GM23248 (cell line): ENCODE measurements at regions not wholly inside any gene's neighbourhood (a gene's known extent, or its start where the extent isn't known, plus 50 kb on each side); places are given as distances from the start of the nearest gene placed in this dataset.

Experiments
- DNase-seq: peaks from one replicate; pipeline ENCODE4 v3.0.0-alpha.2; 2015
- H2AFZ ChIP-seq: fragments of 200-600 bp; sonication (generic); 2 replicates; pipeline ENCODE4 v1.6.1; 2016; ENCODE audit warnings: antibody characterized with exemption
- H3F3A ChIP-seq: fragments of 200-600 bp; sonication (generic); 2 replicates; pipeline ENCODE4 v1.6.1; 2016; ENCODE audit warnings: mild to moderate bottlenecking, antibody characterized with exemption, mixed run types; ENCODE audit not compliant: insufficient read depth
- H3K27ac ChIP-seq: fragments of 200-600 bp; sonication (generic); 2 replicates; pipeline ENCODE4 v1.5.1; 2016; ENCODE audit warnings: mild to moderate bottlenecking
- H3K27me3 ChIP-seq: fragments of 200-600 bp; sonication (generic); replicated peaks from 2 replicates; pipeline ENCODE4 v1.6.1; 2016; ENCODE audit warnings: mild to moderate bottlenecking; ENCODE audit not compliant: insufficient read depth
- H3K36me3 ChIP-seq: fragments of 200-600 bp; sonication (generic); 2 replicates; pipeline ENCODE4 v1.6.1; 2016; ENCODE audit warnings: low read depth, mild to moderate bottlenecking
- H3K4me1 ChIP-seq: fragments of 200-600 bp; sonication (generic); 2 replicates; pipeline ENCODE4 v1.6.1; 2016; ENCODE audit warnings: mild to moderate bottlenecking; ENCODE audit not compliant: insufficient read depth
- H3K4me2 ChIP-seq: fragments of 200-600 bp; sonication (generic); one replicate; pipeline ENCODE4 v1.6.1; 2016; ENCODE audit warnings: mild to moderate bottlenecking; ENCODE audit not compliant: unreplicated experiment
- H3K4me3 ChIP-seq: fragments of 200-600 bp; sonication (generic); 2 replicates; pipeline ENCODE4 v1.5.1; 2016; ENCODE audit warnings: mild to moderate bottlenecking
- H3K79me2 ChIP-seq: fragments of 200-600 bp; sonication (generic); 2 replicates; pipeline ENCODE4 v1.6.1; 2016; ENCODE audit warnings: mild to moderate bottlenecking; ENCODE audit not compliant: insufficient read depth
- H3K9ac ChIP-seq: fragments of 200-600 bp; sonication (generic); 2 replicates; pipeline ENCODE4 v1.6.1; 2016; ENCODE audit warnings: mild to moderate bottlenecking
- H3K9me2 ChIP-seq: fragments of 200-600 bp; sonication (generic); 2 replicates; pipeline ENCODE4 v1.6.1; 2016; ENCODE audit warnings: mixed run types, mild to moderate bottlenecking, moderate library complexity; ENCODE audit not compliant: insufficient read depth
- H3K9me3 ChIP-seq: fragments of 200-600 bp; sonication (generic); one replicate; pipeline ENCODE4 v1.6.1; 2017; ENCODE audit warnings: low read depth
- H4K20me1 ChIP-seq: fragments of 200-600 bp; sonication (generic); 2 replicates; pipeline ENCODE4 v1.6.0; 2016; ENCODE audit not compliant: insufficient read depth
- EZH2 ChIP-seq: fragments of 200-600 bp; sonication (generic); IDR thresholded peaks from 2 replicates; pipeline ENCODE4 v1.6.1; 2018; ENCODE audit warnings: antibody characterized with exemption, mild to moderate bottlenecking; ENCODE audit not compliant: insufficient read depth, poor library complexity, severe bottlenecking
- EZH2phosphoT487 ChIP-seq: fragments of 200-600 bp; sonication (generic); IDR thresholded peaks from 2 replicates; pipeline ENCODE4 v1.6.1; 2018; ENCODE audit warnings: antibody characterized with exemption, moderate library complexity, mild to moderate bottlenecking, low read depth; ENCODE audit not compliant: insufficient read depth
- WGBS, 2 experiments: methylation state at CpG; one replicate each; pipeline ENCODE4 v1.1.6; 2015 to 2017; ENCODE audit warnings: low lambda C conversion rate in 2 of 2, low coverage in 1 of 2; ENCODE audit errors: missing lambda C conversion rate in 2 of 2; 5-methylcytosine and 5-hydroxymethylcytosine counted together
- in situ Hi-C: fragments of 300-500 bp; cut with MboI; formaldehyde crosslinking; loops from 2 replicates; pipeline ENCODE4 v1.15.0; 2020

- TF ChIP-seq EZH2phosphoT487 (no peak), EZH2 (no peak)
- WGBS, 2 experiments = 8 to 11% methylated on average over 16 of the region's 16 CpGs
- Histone ChIP-seq H3K27ac (no peak overlapping the region), H3F3A (no peaks in the 10 kb centered on the region), H2AFZ (no peak overlapping the region), H3K9ac (no peak overlapping the region), H4K20me1 (no peaks in the 10 kb centered on the region), H3K9me2 (no peaks in the 10 kb centered on the region), H3K9me3 (no peaks in the 10 kb centered on the region), H3K4me2 (no peak overlapping the region), H3K36me3 (no peaks in the 10 kb centered on the region), H3K4me3 (no peak overlapping the region), H3K27me3 (peaks cover 6% of the 10 kb centered on the region; the same call in 1 of the 2 replicates), H3K4me1 (no peaks in the 10 kb centered on the region), H3K79me2 (no peaks in the 10 kb centered on the region)
- in situ Hi-C loops = no loop called here
- peak; percentile 53 for DNase-seq
These were observed 72.0 kb downstream of the DACT2 start for GRCh38 chr6:168247443-168248147.

GRCh38 chr6:168244961-168245551, 74.5 kb downstream of the DACT2 start:
- H3K4me2 ChIP-seq = no peak overlapping the region
- in situ Hi-C loops = no loop called here
- no peak overlapping the region for H3K9ac ChIP-seq
- WGBS, 2 experiments = 77% methylated on average over 17 of the region's 17 CpGs
- H3K36me3 ChIP-seq = no peaks in the 10 kb centered on the region
- H3K4me1 ChIP-seq = no peaks in the 10 kb centered on the region
- no peak overlapping the region for H3K4me3 ChIP-seq
- no peak overlapping the region for H3K27ac ChIP-seq
- no peaks in the 10 kb centered on the region for H3F3A ChIP-seq
- no peaks in the 10 kb centered on the region for H3K79me2 ChIP-seq
- no peaks in the 10 kb centered on the region for H3K9me2 ChIP-seq
- no peaks in the 10 kb centered on the region for H4K20me1 ChIP-seq
- no peak overlapping the region for H2AFZ ChIP-seq
- no peak for DNase-seq
- H3K27me3 ChIP-seq = 0 out of 2 replicates have a peak, but pooled peaks cover 6% of the 10 kb centered on the region
- TF ChIP-seq EZH2 (no peak), EZH2phosphoT487 (no peak)
- no peaks in the 10 kb centered on the region for H3K9me3 ChIP-seq

DNA sequence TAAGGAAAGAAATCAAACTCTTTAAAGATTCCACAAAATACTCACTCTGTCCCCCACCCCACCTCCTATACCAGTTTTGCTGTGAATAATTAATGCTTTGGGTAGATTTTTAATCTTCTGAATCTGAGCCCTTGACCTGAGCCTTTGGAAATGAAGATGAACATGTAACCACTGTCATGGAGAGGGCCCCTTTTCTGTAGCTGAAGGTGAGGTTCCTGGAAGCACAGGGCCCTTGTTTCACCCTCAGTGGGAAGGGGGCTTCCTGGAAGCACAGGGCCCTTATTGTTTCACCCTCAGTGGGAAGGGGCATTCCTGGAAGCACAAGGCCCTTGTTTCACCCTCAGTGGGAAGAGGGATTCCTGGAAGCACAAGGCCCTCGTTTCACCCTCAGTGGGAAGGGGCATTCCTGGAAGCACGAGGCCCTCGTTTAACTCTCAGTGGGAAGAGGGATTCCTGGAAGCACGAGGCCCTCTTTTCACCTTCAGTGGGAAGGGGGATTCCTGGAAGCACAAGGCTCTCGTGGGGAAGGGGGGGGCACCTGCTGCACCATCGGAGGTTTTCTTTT, 75.7 kb downstream of the DACT2 start:
- Histone ChIP-seq H3K9ac (no peak overlapping the region), H3K4me2 (no peak overlapping the region), H3K4me3 (no peak overlapping the region), H3K79me2 (no peaks in the 10 kb centered on the region), H3K9me2 (no peaks in the 10 kb centered on the region), H3K27ac (no peak overlapping the region), H3F3A (no peaks in the 10 kb centered on the region), H3K36me3 (no peaks in the 10 kb centered on the region), H3K9me3 (no peaks in the 10 kb centered on the region), H3K27me3 (0 out of 2 replicates have a peak, but pooled peaks cover 6% of the 10 kb centered on the region), H2AFZ (no peak overlapping the region), H3K4me1 (no peaks in the 10 kb centered on the region), H4K20me1 (no peaks in the 10 kb centered on the region)
- TF ChIP-seq EZH2phosphoT487 (no peak), EZH2 (no peak)
- in situ Hi-C loops = no loop called here
- DNase-seq = no peak
- 49 to 57% methylated on average over 6 of the region's 6 CpGs for WGBS, 2 experiments

DNA sequence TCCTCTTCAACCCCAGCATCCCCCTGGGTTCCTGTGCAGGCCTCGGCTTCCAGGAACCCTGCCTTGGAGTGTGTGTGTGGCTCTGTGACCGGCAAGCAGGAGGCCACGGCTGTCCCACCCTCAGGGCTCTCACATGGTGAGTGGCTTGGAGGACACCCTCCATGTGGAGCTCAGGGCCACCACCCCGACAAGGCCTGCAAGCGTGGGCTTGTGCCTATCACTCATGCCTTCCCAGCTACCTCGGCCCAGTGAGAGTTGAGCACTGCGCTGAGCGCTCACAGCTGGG, 76.7 kb downstream of the DACT2 start:
- TF ChIP-seq EZH2phosphoT487 = no peak
- TF ChIP-seq EZH2 = no peak
- no peaks in the 10 kb centered on the region for H3K4me1 ChIP-seq
- H3K9ac ChIP-seq = no peak overlapping the region
- H3K27ac ChIP-seq = no peak overlapping the region
- no peaks in the 10 kb centered on the region for H3F3A ChIP-seq
- no peaks in the 10 kb centered on the region for H3K9me2 ChIP-seq
- H3K27me3 ChIP-seq = no peaks in the 10 kb centered on the region
- H3K9me3 ChIP-seq = no peaks in the 10 kb centered on the region
- in situ Hi-C loops = no loop called here
- 67 to 73% methylated on average over 8 of the region's 8 CpGs for WGBS, 2 experiments
- no peak for DNase-seq
- no peak overlapping the region for H3K4me2 ChIP-seq
- H4K20me1 ChIP-seq = no peaks in the 10 kb centered on the region
- no peak overlapping the region for H3K4me3 ChIP-seq
- no peaks in the 10 kb centered on the region for H3K79me2 ChIP-seq
- H3K36me3 ChIP-seq = no peaks in the 10 kb centered on the region
- H2AFZ ChIP-seq = no peak overlapping the region
